GM10266 (cell line): ENCODE measurements at regions not wholly inside any gene's neighbourhood (a gene's known extent, or its start where the extent isn't known, plus 50 kb on each side); places are given as distances from the start of the nearest gene placed in this dataset.
A peak's percentile ranks its signal among the peaks of the same experiment; 100 is the strongest.

Source experiments
- DNase-seq: peaks from one replicate; pipeline ENCODE4 v3.0.0; 2012; ENCODE audit errors: extremely low spot score
- CTCF ChIP-seq: IDR thresholded peaks from 2 replicates; pipeline ENCODE4 v1.5.1; 2012; ENCODE audit warnings: mild to moderate bottlenecking, low read depth; ENCODE audit not compliant: control insufficient read depth, insufficient read depth; ENCODE audit errors: missing control alignments

DNA sequence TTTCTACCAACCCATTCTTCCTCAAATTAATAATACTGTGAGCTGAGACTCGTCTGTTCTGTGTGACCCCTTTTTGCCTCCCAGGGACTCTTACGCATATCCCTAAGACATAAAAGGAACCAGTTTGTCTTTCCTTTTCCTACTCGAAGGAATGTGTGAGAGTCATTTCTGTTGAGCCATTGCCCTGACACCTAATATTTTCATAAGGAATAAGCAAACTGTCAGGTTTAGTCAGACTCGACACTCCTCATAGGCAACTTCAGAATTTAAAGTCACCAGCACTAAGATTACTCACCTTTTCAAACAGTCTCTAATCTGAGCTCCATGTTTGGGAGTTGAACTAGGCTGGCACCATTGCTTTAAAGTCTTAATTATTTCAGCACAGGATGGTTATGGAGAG lies 305.5 kb downstream of the IKZF2 start:
- DNase-seq = no peak
- no peak for TF ChIP-seq CTCF

- DNase-seq = no peak
- TF ChIP-seq CTCF = no peak
Measured at GRCh38 chr2:212843409-212844199, 305.0 kb upstream of the ERBB4 start.

- TF ChIP-seq CTCF = no peak
- DNase-seq = no peak
Measured at GRCh38 chr2:212842544-212843185, 304.1 kb upstream of the ERBB4 start.

- DNase-seq = no peak
- TF ChIP-seq CTCF = no peak
Measured at GRCh38 chr2:212841460-212841859, 302.9 kb upstream of the ERBB4 start.

DNA sequence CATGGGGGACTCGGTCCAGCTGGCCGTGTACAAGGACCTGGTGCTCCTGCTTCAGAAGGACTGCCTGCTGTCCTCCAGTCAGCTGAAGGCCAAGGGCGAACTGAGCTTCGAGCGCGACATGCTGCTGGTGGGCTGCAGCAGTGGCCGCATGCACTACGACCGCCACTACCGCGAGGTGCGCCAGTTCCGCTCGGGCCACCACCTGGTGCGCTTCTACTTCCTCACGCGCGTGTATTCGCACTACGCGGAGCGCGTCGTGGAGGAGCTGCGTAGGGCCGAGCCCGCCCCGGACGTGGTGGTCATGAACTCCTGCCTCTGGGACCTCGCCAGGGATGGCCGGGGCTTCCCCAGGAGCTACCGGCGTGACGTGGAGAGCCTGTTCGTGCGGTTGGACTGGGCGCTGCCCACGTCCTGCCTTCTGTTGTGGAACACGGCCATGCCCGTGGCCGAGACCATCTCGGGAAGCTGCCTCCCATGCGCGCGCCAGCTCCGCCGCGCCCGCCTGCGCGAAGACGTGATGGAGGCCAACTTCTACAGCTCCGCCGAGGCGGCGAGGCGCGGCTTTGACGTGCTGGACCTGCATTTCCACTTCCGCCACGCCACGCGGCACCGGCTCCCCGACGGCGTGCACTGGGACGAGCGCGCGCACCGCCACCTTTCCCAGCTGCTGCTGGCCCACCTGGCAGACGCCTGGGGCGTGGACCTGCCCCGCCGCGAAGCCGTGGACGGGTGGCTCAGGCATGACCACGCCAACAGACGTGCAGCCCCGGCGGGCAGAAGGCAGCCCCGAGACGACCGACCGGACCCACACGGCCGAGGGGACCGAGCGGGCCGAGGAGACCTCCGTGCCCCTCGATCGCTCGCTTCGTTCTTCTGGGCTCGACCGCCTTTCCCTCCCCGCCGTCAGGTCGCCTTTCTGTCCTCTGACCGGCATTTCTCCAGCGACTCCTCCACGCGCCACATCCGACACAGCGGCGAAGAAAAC lies 293.9 kb upstream of the ERBB4 start:
- DNase-seq = peak; percentile 26
- TF ChIP-seq CTCF = no peak

DNA sequence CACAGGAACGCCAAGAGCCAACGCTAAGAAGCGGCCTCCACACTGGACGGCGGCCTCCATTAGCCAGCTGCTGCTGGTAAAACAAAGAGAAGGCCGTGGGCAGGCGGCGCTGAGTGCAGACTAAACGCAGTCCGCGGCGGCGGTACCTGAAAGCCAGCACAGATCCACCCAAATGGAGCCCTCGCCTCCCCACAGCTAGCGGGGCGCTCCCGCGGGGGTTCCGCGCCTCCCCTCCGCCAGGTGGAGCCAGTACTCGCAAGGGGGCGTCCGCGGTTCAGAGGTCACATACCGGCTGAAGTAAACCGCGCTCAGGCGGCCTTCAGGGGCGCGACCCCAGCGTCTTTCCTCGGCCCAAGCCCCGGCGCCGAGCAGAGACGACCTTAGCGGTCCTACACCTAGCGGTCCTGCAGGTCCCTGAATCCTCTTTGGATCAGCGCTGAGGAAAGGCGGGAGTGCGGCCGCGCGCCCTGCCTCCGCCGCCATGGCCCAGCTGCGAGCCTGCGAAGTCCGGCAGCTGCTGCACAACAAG lies 293.1 kb upstream of the ERBB4 start:
- TF ChIP-seq CTCF = no peak
- no peak for DNase-seq

- no peak for TF ChIP-seq CTCF
- DNase-seq = no peak
Measured at GRCh38 chr2:212816267-212816666, 277.7 kb upstream of the ERBB4 start.
